ENCODE measurements at regions not wholly inside any gene's neighbourhood (a gene's known extent, or its start where the extent isn't known, plus 50 kb on each side); places are given as distances from the start of the nearest gene placed in this dataset.

DNA sequence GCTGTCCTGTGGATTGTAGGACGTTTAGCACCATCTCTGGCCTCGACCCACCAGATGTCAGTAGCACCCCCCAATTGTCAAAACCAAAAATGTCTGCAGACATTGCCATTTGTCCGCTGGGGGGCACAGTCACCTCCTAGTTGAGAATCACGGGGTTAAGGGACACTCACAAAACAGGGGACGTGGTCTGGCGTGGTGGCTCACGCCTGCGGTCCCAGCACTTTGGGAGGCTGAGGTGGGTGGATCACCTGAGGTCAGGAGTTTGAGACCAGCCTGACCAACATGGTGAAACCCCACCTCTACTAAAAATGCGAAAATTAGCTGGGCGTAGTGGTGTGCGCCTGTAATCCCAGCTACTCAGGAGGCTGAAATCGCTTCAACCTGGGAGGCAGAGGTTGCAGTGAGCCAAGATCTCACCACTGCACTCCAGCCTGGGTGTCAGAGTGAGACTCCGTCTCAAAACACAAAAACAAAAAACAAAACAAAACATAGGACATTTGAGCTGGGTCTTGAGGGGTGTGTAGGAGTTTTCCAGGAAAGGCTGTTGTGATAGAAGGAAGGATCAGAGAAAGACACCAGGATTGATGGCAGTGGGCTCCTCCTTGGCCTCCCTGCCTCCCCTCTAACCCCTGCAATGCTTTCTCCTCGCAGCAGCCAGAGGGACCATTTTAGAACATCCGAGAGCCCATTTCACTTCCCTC lies 171.8 kb upstream of the GSE1 start:
- TF ChIP-seq, protein P1, sequence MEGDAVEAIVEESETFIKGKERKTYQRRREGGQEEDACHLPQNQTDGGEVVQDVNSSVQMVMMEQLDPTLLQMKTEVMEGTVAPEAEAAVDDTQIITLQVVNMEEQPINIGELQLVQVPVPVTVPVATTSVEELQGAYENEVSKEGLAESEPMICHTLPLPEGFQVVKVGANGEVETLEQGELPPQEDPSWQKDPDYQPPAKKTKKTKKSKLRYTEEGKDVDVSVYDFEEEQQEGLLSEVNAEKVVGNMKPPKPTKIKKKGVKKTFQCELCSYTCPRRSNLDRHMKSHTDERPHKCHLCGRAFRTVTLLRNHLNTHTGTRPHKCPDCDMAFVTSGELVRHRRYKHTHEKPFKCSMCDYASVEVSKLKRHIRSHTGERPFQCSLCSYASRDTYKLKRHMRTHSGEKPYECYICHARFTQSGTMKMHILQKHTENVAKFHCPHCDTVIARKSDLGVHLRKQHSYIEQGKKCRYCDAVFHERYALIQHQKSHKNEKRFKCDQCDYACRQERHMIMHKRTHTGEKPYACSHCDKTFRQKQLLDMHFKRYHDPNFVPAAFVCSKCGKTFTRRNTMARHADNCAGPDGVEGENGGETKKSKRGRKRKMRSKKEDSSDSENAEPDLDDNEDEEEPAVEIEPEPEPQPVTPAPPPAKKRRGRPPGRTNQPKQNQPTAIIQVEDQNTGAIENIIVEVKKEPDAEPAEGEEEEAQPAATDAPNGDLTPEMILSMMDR (IDR thresholded peaks at IDR 0.05; ENCODE audit: control insufficient read depth, insufficient read depth, low read depth, low read length, missing control alignments) = no peak
- no peak overlapping the region for H3K4me3 ChIP-seq (ENCODE audit: control insufficient read depth, low read depth, low read length)
- no peak for DNase-seq (ENCODE audit: low read depth)

- TF ChIP-seq, protein P1 (IDR thresholded peaks at IDR 0.05; ENCODE audit: control insufficient read depth, insufficient read depth, low read depth, low read length, missing control alignments) = no peak
- no peak overlapping the region for H3K4me3 ChIP-seq (ENCODE audit: control insufficient read depth, low read depth, low read length)
- no peak for DNase-seq (ENCODE audit: low read depth)
These were observed 171.0 kb upstream of the GSE1 start for GRCh38 chr16:85441890-85442670.

- H3K4me3 ChIP-seq (ENCODE audit: control insufficient read depth, low read depth, low read length) = no peak overlapping the region
- DNase-seq (ENCODE audit: low read depth) = no peak
- TF ChIP-seq, protein P1 (IDR thresholded peaks at IDR 0.05; ENCODE audit: control insufficient read depth, insufficient read depth, low read depth, low read length, missing control alignments) = no peak
These were observed 170.0 kb upstream of the GSE1 start for GRCh38 chr16:85443116-85443515.

DNA sequence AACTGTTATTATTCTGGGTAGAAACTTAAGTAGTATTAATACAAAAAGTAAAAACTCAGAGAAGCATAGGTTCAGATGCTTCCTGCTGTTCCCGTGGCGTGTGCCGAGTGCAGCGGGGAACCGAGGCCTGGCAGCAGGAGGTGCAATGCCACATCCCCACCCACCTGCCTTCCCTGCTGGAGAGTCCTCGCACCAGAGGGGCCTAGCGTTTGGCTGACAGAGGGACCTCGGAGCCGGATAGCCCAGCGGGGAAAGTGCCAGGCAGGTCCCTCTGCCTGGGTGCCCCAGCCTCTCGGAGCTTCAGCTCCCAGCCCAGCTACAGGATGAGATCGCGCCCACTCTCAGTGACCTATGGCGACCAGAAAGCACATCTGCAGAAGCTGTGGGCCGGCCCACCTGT lies 169.6 kb upstream of the GSE1 start:
- H3K4me3 ChIP-seq (ENCODE audit: control insufficient read depth, low read depth, low read length) = no peak overlapping the region
- TF ChIP-seq, protein P1 (IDR thresholded peaks at IDR 0.05; ENCODE audit: control insufficient read depth, insufficient read depth, low read depth, low read length, missing control alignments) = no peak
- no peak for DNase-seq (ENCODE audit: low read depth)

- no peak for DNase-seq (ENCODE audit: low read depth)
- TF ChIP-seq, protein P1 (IDR thresholded peaks at IDR 0.05; ENCODE audit: control insufficient read depth, insufficient read depth, low read depth, low read length, missing control alignments) = no peak
- H3K4me3 ChIP-seq (ENCODE audit: control insufficient read depth, low read depth, low read length) = no peak overlapping the region
These were observed 167.9 kb upstream of the GSE1 start for GRCh38 chr16:85445064-85445778.

DNA sequence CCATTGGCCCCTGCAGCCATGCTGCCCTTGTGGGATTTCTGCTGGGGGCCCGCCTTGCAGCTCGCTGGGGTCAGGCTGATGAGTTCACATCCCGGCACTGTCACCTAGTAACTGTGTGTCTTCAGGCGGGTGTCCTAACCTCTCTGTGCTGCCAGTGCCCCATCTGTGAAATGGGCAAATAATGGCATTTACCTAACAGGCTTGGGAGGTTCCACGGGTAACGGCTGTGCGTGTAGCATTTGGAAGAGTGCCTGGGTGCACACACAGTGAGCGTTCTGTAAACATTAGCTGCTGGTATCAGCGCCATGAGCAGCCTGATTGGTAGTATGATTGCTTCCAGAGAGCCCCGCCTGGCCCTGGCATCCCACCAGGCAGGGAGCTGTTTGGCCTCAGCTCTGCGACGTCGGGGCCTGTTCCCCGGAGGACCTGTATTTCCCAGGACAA lies 167.3 kb upstream of the GSE1 start:
- H3K4me3 ChIP-seq (ENCODE audit: control insufficient read depth, low read depth, low read length) = no peak overlapping the region
- TF ChIP-seq, protein P1 (IDR thresholded peaks at IDR 0.05; ENCODE audit: control insufficient read depth, insufficient read depth, low read depth, low read length, missing control alignments) = no peak
- no peak for DNase-seq (ENCODE audit: low read depth)
